Epithelial cell of esophagus (primary cell): ENCODE measurements at regions not wholly inside any gene's neighbourhood (a gene's known extent, or its start where the extent isn't known, plus 50 kb on each side); places are given as distances from the start of the nearest gene placed in this dataset.

Experiments used
- DNase-seq: peaks from one replicate; pipeline ENCODE4 v3.0.0; 2010; ENCODE audit warnings: low read depth
- H3K4me3 ChIP-seq: 2 replicates; pipeline ENCODE4 v1.5.1; 2011; ENCODE audit warnings: mild to moderate bottlenecking, low read length, control low read depth
- CTCF ChIP-seq: IDR thresholded peaks from 2 replicates; pipeline ENCODE4 v1.5.1; 2011; ENCODE audit warnings: low read depth, mild to moderate bottlenecking, low read length, control low read depth, inconsistent platforms; ENCODE audit not compliant: insufficient read depth; ENCODE audit errors: missing control alignments

GRCh38 chr12:58529897-58530741, 390.2 kb downstream of the LRIG3 start:
- peak; percentile 88 for DNase-seq
- H3K4me3 ChIP-seq: no peak overlapping the region
- TF ChIP-seq CTCF: no peak

GRCh38 chr12:58530742-58531062, 389.6 kb downstream of the LRIG3 start:
- no peak for TF ChIP-seq CTCF
- DNase-seq: no peak
- H3K4me3 ChIP-seq: no peak overlapping the region

DNA sequence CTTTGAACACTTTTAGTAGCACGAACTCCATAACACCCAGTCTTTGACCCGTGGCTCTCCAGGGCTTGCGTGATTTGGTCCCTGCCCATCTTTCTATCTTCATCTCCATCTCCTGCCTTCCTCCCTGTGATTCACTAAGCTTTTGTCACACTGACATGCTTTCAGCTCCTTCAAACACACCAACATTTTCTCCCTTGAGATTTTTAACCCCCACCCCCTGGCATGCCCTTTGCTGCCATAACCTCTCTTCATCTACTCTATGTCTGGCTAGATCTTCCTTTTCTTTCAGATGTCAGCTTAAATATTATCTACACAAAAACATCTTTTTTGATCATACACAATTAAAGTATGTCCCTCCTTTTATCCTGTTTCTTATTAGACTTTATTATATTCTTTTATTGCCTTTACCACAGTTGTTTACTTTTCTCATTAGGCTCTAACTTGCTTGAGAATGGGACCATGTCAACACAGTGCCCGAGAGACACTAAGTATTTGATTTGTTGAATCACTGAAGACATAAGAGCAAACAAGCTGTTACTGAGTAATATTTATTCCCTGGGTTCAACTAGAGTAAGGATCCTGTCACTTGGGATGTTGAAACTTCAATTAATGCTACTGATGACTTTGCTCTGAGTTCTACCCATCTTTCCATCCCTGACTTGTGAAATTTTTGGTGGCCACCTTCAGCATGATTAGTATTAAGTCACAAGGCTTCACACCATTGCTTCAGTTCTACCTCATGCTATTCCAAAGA, 387.3 kb downstream of the LRIG3 start:
- no peak for TF ChIP-seq CTCF
- peak; percentile 35 for DNase-seq
- H3K4me3 ChIP-seq: no peak overlapping the region

GRCh38 chr12:58533652-58534051, 386.7 kb downstream of the LRIG3 start:
- peak; percentile 80 for DNase-seq
- H3K4me3 ChIP-seq: no peak overlapping the region
- TF ChIP-seq CTCF: no peak

GRCh38 chr12:58537278-58537677, 383.0 kb downstream of the LRIG3 start:
- no peak overlapping the region for H3K4me3 ChIP-seq
- no peak for TF ChIP-seq CTCF
- peak; percentile 41 for DNase-seq

DNA sequence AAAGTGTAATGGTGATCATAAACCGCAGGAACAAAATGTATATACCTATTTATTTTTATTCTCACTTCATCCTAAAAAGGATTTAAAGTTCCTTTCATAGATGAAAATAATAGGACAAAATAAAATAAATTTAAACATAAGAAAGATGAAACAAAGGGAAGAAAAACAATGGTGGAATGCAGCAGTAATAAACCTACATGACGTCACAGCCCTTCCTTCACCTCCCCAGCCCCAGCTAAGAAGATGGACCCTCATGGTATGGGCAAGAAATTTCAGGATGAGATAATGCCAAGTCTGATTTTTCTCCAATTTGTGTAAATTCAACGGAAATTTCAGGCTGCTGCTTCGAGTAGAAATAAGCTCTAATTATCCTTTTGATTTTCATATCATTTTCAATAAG, 381.0 kb downstream of the LRIG3 start:
- DNase-seq: no peak
- TF ChIP-seq CTCF: no peak
- no peak overlapping the region for H3K4me3 ChIP-seq
